Panc1 (cell line): ENCODE measurements at regions not wholly inside any gene's neighbourhood (a gene's known extent, or its start where the extent isn't known, plus 50 kb on each side); places are given as distances from the start of the nearest gene placed in this dataset.

Experiments
- ATAC-seq: fragments of 200-7000 bp; cut with Tn5 transposase; 2 replicates; pipeline ENCODE4 v1.9.1; 2020; ENCODE audit warnings: mild to moderate bottlenecking, moderate library complexity
- BruUV-seq: library from RNA; stranded (reverse); fragments of 400-500 nt; replicated peaks from 2 replicates; lab custom pipeline; 2021; lab: Mats Ljungman, UMichigan
- CTCF ChIA-PET: fragments of 300-600 bp; sonication (Branson Sonifier 250); formaldehyde crosslinking; loops from one replicate; lab custom pipeline; 2022; ENCODE audit warnings: antibody characterized with exemption; lab: Charles Lee
- POLR2A ChIA-PET: fragments of 300-600 bp; sonication (Branson Sonifier 250); formaldehyde crosslinking; loops from one replicate; lab custom pipeline; 2022; ENCODE audit warnings: antibody characterized with exemption; lab: Charles Lee
- DNase-seq: peaks from one replicate; pipeline ENCODE4 v3.0.0-alpha.2; 2010; ENCODE audit warnings: low read depth, low spot score
- H3K27ac ChIP-seq: 2 replicates; pipeline ENCODE4 v1.5.1; 2011; ENCODE audit warnings: mild to moderate bottlenecking, low read length, inconsistent platforms
- H3K27me3 ChIP-seq: fragments of 200-500 bp; sonication (Bioruptor generic); 2 replicates; pipeline ENCODE4 v1.6.0; 2014; ENCODE audit warnings: low read length, inconsistent platforms; ENCODE audit not compliant: control insufficient read depth, insufficient read depth
- H3K36me3 ChIP-seq: fragments of 200-500 bp; sonication (Bioruptor generic); 2 replicates; pipeline ENCODE4 v1.5.1; 2014; ENCODE audit warnings: inconsistent platforms, mild to moderate bottlenecking, low read length, moderate library complexity; ENCODE audit not compliant: control insufficient read depth, insufficient read depth
- H3K4me1 ChIP-seq: 2 replicates; pipeline ENCODE4 v1.5.1; 2011; ENCODE audit warnings: inconsistent platforms, mild to moderate bottlenecking, low read length, moderate library complexity; ENCODE audit not compliant: control insufficient read depth, insufficient read depth
- H3K4me3 ChIP-seq, 2 experiments: 2 replicates each; pipeline ENCODE4 v1.5.1; 2011 to 2012; ENCODE audit warnings: low read depth in 2 of 2, low read length in 2 of 2, mild to moderate bottlenecking in 2 of 2, inconsistent platforms in 1 of 2, moderate library complexity in 1 of 2
- H3K9me3 ChIP-seq: fragments of 200-500 bp; sonication (Bioruptor generic); 2 replicates; pipeline ENCODE4 v1.5.1; 2014; ENCODE audit warnings: low read depth, mild to moderate bottlenecking, inconsistent platforms, low read length, moderate library complexity; ENCODE audit not compliant: control insufficient read depth, insufficient read depth
- CTCF ChIP-seq: fragments of 450-650 bp; IDR thresholded peaks from 2 replicates; pipeline ENCODE4 v1.5.1; 2017; ENCODE audit warnings: mild to moderate bottlenecking
- POLR2AphosphoS5 ChIP-seq: IDR thresholded peaks from 2 replicates; pipeline ENCODE4 v1.6.1; 2012; ENCODE audit warnings: mild to moderate bottlenecking, low read depth, low read length, moderate library complexity
- SIN3A ChIP-seq: IDR thresholded peaks from 2 replicates; pipeline ENCODE4 v1.6.1; 2012; ENCODE audit warnings: low read depth, mild to moderate bottlenecking, low read length, moderate library complexity, borderline replicate concordance; ENCODE audit not compliant: insufficient read depth
- TCF7L2 ChIP-seq: IDR thresholded peaks from 2 replicates; pipeline ENCODE4 v1.6.1; 2011; ENCODE audit warnings: mild to moderate bottlenecking, low read depth, low read length, inconsistent platforms
- in situ Hi-C: cut with HindIII; loops from 2 replicates; pipeline ENCODE4 v1.10.0; 2016; ENCODE audit warnings: low sequenced_read_pairs, low pct_unique_long_range_greater_than_20kb
- intact Hi-C: fragments of 100-400 bp; cut with micrococcal nuclease; formaldehyde crosslinking; loops from one replicate; pipeline ENCODE4 v1.10.0; 2022; ENCODE audit not compliant: unreplicated experiment
- TF ChIP-seq, protein P1 (sequence below), 2 experiments: IDR thresholded peaks; 2 replicates each; pipeline ENCODE4 v1.6.1; 2011 to 2012; ENCODE audit warnings: low read depth in 2 of 2, control low read depth in 1 of 2, low read length in 1 of 2, mild to moderate bottlenecking in 1 of 2, moderate library complexity in 1 of 2; ENCODE audit not compliant: insufficient read depth in 1 of 2

DNA sequence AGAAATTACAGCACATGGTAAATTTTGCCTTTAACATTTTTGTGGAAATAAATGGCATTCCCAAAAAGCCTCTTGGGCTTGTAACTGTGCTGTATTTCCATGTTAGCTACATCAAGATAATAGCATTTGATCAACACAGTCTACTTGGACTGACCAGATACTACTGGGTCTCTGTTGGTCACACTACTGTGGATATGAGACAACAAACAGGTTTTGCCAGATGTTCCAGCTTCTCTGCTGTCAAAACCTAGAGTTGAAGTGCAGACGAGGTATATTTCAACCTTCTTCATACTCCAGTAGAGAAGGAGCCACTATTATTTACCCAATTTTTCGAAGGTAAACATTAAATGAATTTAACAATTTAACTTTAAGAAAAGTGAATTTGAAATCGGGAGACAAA is 284.7 kb upstream of the CITED2 start:
- BruUV-seq, result no TSS peak
- Histone ChIP-seq H3K36me3 (no peaks in the 10 kb centered on the region), H3K9me3 (0 out of 2 replicates have a peak, but pooled peaks cover 2% of the 10 kb centered on the region), H3K4me1 (no peaks in the 10 kb centered on the region), H3K27ac (no peak overlapping the region; the same call in 1 of the 2 replicates), H3K4me3 (no peak overlapping the region), H3K27me3 (no peaks in the 10 kb centered on the region)
- in situ Hi-C loops (no loop called here), intact Hi-C loops (no loop called here)
- POLR2A ChIA-PET, result interaction anchor here (0.5 kb wide), 1 partner anchor 26 kb away, joined by 3 read pairs; no protein-coding TSS in a partner anchor
- TF ChIP-seq TCF7L2 (no peak), SIN3A (no peak), CTCF (no peak), POLR2AphosphoS5 (no peak)
- TF ChIP-seq, protein P1, sequence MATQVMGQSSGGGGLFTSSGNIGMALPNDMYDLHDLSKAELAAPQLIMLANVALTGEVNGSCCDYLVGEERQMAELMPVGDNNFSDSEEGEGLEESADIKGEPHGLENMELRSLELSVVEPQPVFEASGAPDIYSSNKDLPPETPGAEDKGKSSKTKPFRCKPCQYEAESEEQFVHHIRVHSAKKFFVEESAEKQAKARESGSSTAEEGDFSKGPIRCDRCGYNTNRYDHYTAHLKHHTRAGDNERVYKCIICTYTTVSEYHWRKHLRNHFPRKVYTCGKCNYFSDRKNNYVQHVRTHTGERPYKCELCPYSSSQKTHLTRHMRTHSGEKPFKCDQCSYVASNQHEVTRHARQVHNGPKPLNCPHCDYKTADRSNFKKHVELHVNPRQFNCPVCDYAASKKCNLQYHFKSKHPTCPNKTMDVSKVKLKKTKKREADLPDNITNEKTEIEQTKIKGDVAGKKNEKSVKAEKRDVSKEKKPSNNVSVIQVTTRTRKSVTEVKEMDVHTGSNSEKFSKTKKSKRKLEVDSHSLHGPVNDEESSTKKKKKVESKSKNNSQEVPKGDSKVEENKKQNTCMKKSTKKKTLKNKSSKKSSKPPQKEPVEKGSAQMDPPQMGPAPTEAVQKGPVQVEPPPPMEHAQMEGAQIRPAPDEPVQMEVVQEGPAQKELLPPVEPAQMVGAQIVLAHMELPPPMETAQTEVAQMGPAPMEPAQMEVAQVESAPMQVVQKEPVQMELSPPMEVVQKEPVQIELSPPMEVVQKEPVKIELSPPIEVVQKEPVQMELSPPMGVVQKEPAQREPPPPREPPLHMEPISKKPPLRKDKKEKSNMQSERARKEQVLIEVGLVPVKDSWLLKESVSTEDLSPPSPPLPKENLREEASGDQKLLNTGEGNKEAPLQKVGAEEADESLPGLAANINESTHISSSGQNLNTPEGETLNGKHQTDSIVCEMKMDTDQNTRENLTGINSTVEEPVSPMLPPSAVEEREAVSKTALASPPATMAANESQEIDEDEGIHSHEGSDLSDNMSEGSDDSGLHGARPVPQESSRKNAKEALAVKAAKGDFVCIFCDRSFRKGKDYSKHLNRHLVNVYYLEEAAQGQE (IDR thresholded peaks at IDR 0.05; ENCODE audit: insufficient read depth in 1 of 2, low read depth in 2 of 2, low read length in 1 of 2), result no peak
- DNase-seq, result no peak
- ATAC-seq, result no peak
- CTCF ChIA-PET, result no interaction called here

DNA sequence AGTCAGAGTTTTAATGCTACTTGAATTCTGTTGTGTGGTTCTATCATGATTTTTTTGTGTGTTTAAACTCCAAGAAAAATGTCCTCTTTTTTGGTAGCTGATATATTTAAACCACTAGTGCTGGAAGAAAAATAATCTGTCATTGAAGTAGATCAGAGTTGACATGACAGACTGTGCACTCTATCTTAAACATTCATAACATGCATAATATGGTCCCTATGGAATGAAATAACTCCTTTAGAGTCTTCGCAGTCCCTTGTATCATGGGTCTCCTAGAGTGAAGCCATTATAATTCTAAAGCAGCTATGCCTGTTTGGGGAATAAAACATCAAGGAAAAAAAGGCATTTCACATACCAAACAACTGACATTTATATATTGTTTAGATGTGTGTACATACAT is 282.7 kb upstream of the CITED2 start:
- intact Hi-C loops, result no loop called here
- Histone ChIP-seq H3K36me3 (no peaks in the 10 kb centered on the region), H3K27ac (peak overlapping the region; percentile 51; the same call in 1 of the 2 replicates), H3K4me1 (no peaks in the 10 kb centered on the region), H3K9me3 (no peaks in the 10 kb centered on the region), H3K4me3 (no peak overlapping the region), H3K27me3 (no peaks in the 10 kb centered on the region)
- no peak for ATAC-seq
- CTCF ChIA-PET, result no interaction called here
- in situ Hi-C loops, result no loop called here
- no TSS peak for BruUV-seq
- TF ChIP-seq, protein P1 (IDR thresholded peaks at IDR 0.05; ENCODE audit: insufficient read depth in 1 of 2, low read depth in 2 of 2, low read length in 1 of 2), result no peak
- TF ChIP-seq TCF7L2 (no peak), POLR2AphosphoS5 (no peak), SIN3A (no peak), CTCF (no peak)
- no peak for DNase-seq
- POLR2A ChIA-PET, result no interaction called here
